Fibroblast of pulmonary artery (primary cell): ENCODE measurements at regions not wholly inside any gene's neighbourhood (a gene's known extent, or its start where the extent isn't known, plus 50 kb on each side); places are given as distances from the start of the nearest gene placed in this dataset.

Experiments
- DNase-seq: peaks from one replicate; pipeline ENCODE4 v3.0.0-alpha.2; 2010; ENCODE audit warnings: low read depth
- H3K4me3 ChIP-seq: replicated peaks from 2 replicates; pipeline ENCODE4 v1.5.1; 2011; ENCODE audit warnings: low read depth, mild to moderate bottlenecking, control low read depth, low read length, moderate library complexity
- CTCF ChIP-seq: IDR thresholded peaks from 2 replicates; pipeline ENCODE4 v1.5.1; 2011; ENCODE audit warnings: mild to moderate bottlenecking, control low read depth, low read length, inconsistent platforms; ENCODE audit errors: missing control alignments

GRCh38 chr1:112808861-112809684 is 93.9 kb upstream of the PPM1J start:
- DNase-seq, result peak; percentile 72
- peak; percentile 97 for TF ChIP-seq CTCF
- no peak overlapping the region for H3K4me3 ChIP-seq

- no peak for TF ChIP-seq CTCF
- H3K4me3 ChIP-seq, result no peak overlapping the region
- no peak for DNase-seq
These were observed 92.9 kb upstream of the PPM1J start for GRCh38 chr1:112807999-112808398.

- H3K4me3 ChIP-seq, result no peak overlapping the region
- TF ChIP-seq CTCF, result no peak
- no peak for DNase-seq
These were observed 92.0 kb upstream of the PPM1J start for GRCh38 chr1:112807117-112807516.

GRCh38 chr1:112806090-112806642 is 91.0 kb upstream of the PPM1J start:
- H3K4me3 ChIP-seq, result no peak overlapping the region
- DNase-seq, result no peak
- TF ChIP-seq CTCF, result no peak

GRCh38 chr1:112805155-112805853 is 90.2 kb upstream of the PPM1J start:
- no peak for TF ChIP-seq CTCF
- no peak for DNase-seq
- no peak overlapping the region for H3K4me3 ChIP-seq

GRCh38 chr1:112803906-112804762 is 89.0 kb upstream of the PPM1J start:
- H3K4me3 ChIP-seq, result no peak overlapping the region
- DNase-seq, result peak; percentile 80
- peak; percentile 93 for TF ChIP-seq CTCF
